Peyer's patch (tissue), 4 donors: ENCODE measurements at regions not wholly inside any gene's neighbourhood (a gene's known extent, or its start where the extent isn't known, plus 50 kb on each side); places are given as distances from the start of the nearest gene placed in this dataset.

Experiments
- POLR2A ChIP-seq, 2 donors: fragments of 450-650 bp; IDR thresholded peaks; one replicate each; pipeline ENCODE4 v1.5.1; 2017; ENCODE audit warnings: antibody characterized with exemption in 2 of 2, mild to moderate bottlenecking in 2 of 2, moderate library complexity in 2 of 2
- TF ChIP-seq, protein P1 (sequence below), 6 experiments: fragments of 450-650 bp in 4 of 6; fragments of 200-600 bp in 2 of 6; sonication (generic) in 1 of 6; IDR thresholded peaks; one replicate each; pipeline ENCODE4 v1.5.1; 2017 to 2019; ENCODE audit warnings: antibody characterized with exemption in 6 of 6, mild to moderate bottlenecking in 3 of 6, moderate library complexity in 1 of 6

DNA sequence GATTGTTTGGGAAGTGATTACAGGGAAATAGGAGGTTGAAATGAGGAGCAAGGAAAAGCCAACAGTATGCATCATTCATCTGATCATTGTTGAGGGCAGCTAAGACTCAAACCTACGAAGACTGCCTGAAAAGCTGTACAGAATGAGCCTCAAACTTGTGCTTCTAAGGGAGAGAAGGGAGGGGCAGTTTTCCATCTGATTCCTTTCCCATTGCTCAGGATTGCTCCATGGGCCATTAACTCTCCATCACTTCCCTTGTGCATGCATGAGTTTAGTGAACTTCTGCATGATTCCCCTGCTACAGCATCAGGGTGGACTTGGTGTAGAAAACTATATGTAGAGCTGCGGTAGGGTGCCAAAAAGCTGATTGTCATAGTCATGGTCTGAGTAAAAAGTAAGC is 742.7 kb upstream of the SLC35B3 start:
- TF ChIP-seq, protein P1, sequence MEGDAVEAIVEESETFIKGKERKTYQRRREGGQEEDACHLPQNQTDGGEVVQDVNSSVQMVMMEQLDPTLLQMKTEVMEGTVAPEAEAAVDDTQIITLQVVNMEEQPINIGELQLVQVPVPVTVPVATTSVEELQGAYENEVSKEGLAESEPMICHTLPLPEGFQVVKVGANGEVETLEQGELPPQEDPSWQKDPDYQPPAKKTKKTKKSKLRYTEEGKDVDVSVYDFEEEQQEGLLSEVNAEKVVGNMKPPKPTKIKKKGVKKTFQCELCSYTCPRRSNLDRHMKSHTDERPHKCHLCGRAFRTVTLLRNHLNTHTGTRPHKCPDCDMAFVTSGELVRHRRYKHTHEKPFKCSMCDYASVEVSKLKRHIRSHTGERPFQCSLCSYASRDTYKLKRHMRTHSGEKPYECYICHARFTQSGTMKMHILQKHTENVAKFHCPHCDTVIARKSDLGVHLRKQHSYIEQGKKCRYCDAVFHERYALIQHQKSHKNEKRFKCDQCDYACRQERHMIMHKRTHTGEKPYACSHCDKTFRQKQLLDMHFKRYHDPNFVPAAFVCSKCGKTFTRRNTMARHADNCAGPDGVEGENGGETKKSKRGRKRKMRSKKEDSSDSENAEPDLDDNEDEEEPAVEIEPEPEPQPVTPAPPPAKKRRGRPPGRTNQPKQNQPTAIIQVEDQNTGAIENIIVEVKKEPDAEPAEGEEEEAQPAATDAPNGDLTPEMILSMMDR (IDR thresholded peaks at IDR 0.05): no peak
- no peak for TF ChIP-seq POLR2A (IDR thresholded peaks at IDR 0.05)
